ENCODE measurements at regions not wholly inside any gene's neighbourhood (a gene's known extent, or its start where the extent isn't known, plus 50 kb on each side); places are given as distances from the start of the nearest gene placed in this dataset.

DNA sequence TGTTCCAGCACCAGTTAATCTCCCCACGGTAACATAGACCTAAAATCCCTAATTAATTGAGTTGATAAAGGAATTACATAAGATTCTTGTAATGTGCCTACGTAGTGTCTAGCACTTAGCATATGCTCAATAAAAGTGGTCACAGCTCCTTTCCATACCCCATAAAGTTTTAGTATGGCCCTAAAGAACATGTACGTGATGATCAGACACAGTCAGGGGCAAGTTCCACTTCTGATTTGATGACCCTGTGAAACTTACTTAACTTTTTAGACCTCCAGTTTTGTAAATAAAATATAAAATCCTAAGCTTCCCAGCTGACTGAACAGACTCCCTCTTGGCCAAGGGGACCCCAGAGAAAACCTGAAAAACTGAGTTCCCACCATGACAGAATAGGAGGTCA, 391.3 kb upstream of the ERCC4 start:
- TF ChIP-seq POLR2AphosphoS5 (IDR thresholded peaks at IDR 0.05; ENCODE audit: low read depth, low read length) = no peak
- TF ChIP-seq RFX5 (IDR thresholded peaks at IDR 0.05; ENCODE audit: low read length) = no peak
- no peak for TF ChIP-seq MXI1 (IDR thresholded peaks at IDR 0.05; ENCODE audit: low read depth, low read length)
- no peak for TF ChIP-seq YY1 (IDR thresholded peaks at IDR 0.05; ENCODE audit: low read depth)

Measured in SK-N-SH (cell line).